Trophoblast cell (in vitro differentiated cells and primary cell): ENCODE measurements at regions not wholly inside any gene's neighbourhood (a gene's known extent, or its start where the extent isn't known, plus 50 kb on each side); places are given as distances from the start of the nearest gene placed in this dataset.
A peak's percentile ranks its signal among the peaks of the same experiment; 100 is the strongest.
"Not testable (repeated sequence)": the region's sequence is repeated elsewhere in the genome, so short reads cannot be mapped to it uniquely, and the experiment has no call there.

Experiments
- DNase-seq, 2 donors: peaks; one replicate each; pipeline ENCODE4 v3.0.0-alpha.2; 2016
- H2AFZ ChIP-seq: 2 replicates; pipeline ENCODE4 v1.6.1; 2013; ENCODE audit warnings: low read length, moderate library complexity, mild to moderate bottlenecking; ENCODE audit not compliant: insufficient read depth, poor library complexity
- H2AK5ac ChIP-seq: 2 replicates; pipeline ENCODE4 v1.6.1; 2013; ENCODE audit warnings: mild to moderate bottlenecking, low read length
- H2BK120ac ChIP-seq: 2 replicates; pipeline ENCODE4 v1.6.1; 2013; ENCODE audit warnings: low read length, mild to moderate bottlenecking, moderate library complexity; ENCODE audit not compliant: insufficient read depth, poor library complexity
- H2BK12ac ChIP-seq: 2 replicates; pipeline ENCODE4 v1.6.1; 2013; ENCODE audit warnings: mild to moderate bottlenecking, low read length, moderate library complexity
- H2BK5ac ChIP-seq: 2 replicates; pipeline ENCODE4 v1.6.1; 2013; ENCODE audit warnings: low read length, low read depth, moderate library complexity, mild to moderate bottlenecking; ENCODE audit not compliant: poor library complexity
- H3K14ac ChIP-seq: 2 replicates; pipeline ENCODE4 v1.6.1; 2013; ENCODE audit warnings: mild to moderate bottlenecking, low read length
- H3K18ac ChIP-seq: 2 replicates; pipeline ENCODE4 v1.6.1; 2013; ENCODE audit warnings: mild to moderate bottlenecking, low read length
- H3K23ac ChIP-seq: 2 replicates; pipeline ENCODE4 v1.6.1; 2013; ENCODE audit warnings: low read length
- H3K27ac ChIP-seq: 2 replicates; pipeline ENCODE4 v1.5.1; 2013; ENCODE audit warnings: low read depth, mild to moderate bottlenecking, inconsistent platforms, low read length, moderate library complexity
- H3K27me3 ChIP-seq: 2 replicates; pipeline ENCODE4 v1.6.1; 2013; ENCODE audit warnings: inconsistent platforms, mild to moderate bottlenecking, low read length, moderate library complexity; ENCODE audit not compliant: insufficient read depth
- H3K36me3 ChIP-seq, 2 experiments: 1 replicate in 1 of 2; 2 replicates in 1 of 2; pipeline ENCODE4 v1.6.1; 2013; ENCODE audit warnings: low read length in 2 of 2, mild to moderate bottlenecking in 2 of 2, moderate library complexity in 1 of 2; ENCODE audit not compliant: insufficient read depth in 2 of 2, control insufficient read depth in 1 of 2
- H3K4ac ChIP-seq: 2 replicates; pipeline ENCODE4 v1.6.1; 2013; ENCODE audit warnings: low read depth, mild to moderate bottlenecking, low read length, moderate library complexity
- H3K4me1 ChIP-seq, 2 experiments: 1 replicate in 1 of 2; 2 replicates in 1 of 2; pipeline ENCODE4 v1.6.1; 2013; ENCODE audit warnings: low read length in 2 of 2, mild to moderate bottlenecking in 2 of 2, moderate library complexity in 1 of 2; ENCODE audit not compliant: insufficient read depth in 2 of 2, control insufficient read depth in 1 of 2
- H3K4me2 ChIP-seq: 2 replicates; pipeline ENCODE4 v1.6.1; 2013; ENCODE audit warnings: inconsistent platforms, mild to moderate bottlenecking, low read length, moderate library complexity
- H3K4me3 ChIP-seq: 2 replicates; pipeline ENCODE4 v1.5.1; 2013; ENCODE audit warnings: mild to moderate bottlenecking, low read depth, low read length, inconsistent platforms
- H3K79me1 ChIP-seq: one replicate; pipeline ENCODE4 v1.6.1; 2013; ENCODE audit warnings: low read length
- H3K79me2 ChIP-seq: 2 replicates; pipeline ENCODE4 v1.6.1; 2013; ENCODE audit warnings: low read length, mild to moderate bottlenecking; ENCODE audit not compliant: control insufficient read depth, insufficient read depth, poor library complexity
- H3K9ac ChIP-seq: 2 replicates; pipeline ENCODE4 v1.6.1; 2013; ENCODE audit warnings: mild to moderate bottlenecking, low read length
- H3K9me3 ChIP-seq: 2 replicates; pipeline ENCODE4 v1.6.1; 2013; ENCODE audit warnings: low read depth, mild to moderate bottlenecking, control low read depth, inconsistent platforms, low read length; ENCODE audit not compliant: insufficient read depth
- H4K12ac ChIP-seq: 2 replicates; pipeline ENCODE4 v1.6.1; 2013; ENCODE audit warnings: low read depth, mild to moderate bottlenecking, low read length, moderate library complexity
- H4K8ac ChIP-seq: 2 replicates; pipeline ENCODE4 v1.6.1; 2013; ENCODE audit warnings: low read depth, mild to moderate bottlenecking, low read length, moderate library complexity
- H4K91ac ChIP-seq: one replicate; pipeline ENCODE4 v1.6.1; 2013; ENCODE audit warnings: low read depth, mild to moderate bottlenecking, low read length, moderate library complexity
- WGBS: extraction: QIAGEN DNeasy Blood & Tissue Kit; methylation state at CpG from one replicate; pipeline ENCODE4 v1.1.7; 2013; ENCODE audit warnings: missing lambda C conversion rate; ENCODE audit not compliant: insufficient read length, insufficient coverage; ENCODE audit errors: extremely low coverage; 5-methylcytosine and 5-hydroxymethylcytosine counted together

DNA sequence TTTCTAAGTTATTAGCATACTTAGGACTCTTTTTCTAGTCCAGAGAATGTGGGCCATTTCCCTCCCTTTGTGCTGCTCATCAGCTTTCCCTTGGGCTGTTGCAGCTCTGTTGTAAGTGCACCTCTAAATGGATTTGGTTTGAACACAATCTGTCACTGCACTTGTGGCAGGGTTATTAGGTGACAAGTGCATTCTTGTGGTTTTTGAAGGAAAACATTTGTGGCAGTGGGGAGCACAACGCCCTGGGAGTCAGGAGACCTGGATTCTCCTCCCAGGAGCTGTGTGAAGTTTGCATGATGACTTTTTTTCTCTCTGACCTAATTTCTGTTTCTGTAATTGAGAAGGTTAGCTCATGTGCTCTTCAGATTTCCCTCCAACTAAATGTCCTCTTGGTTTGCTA, 630.9 kb upstream of the FAM98A start:
- Histone ChIP-seq H3K36me3 (no peaks in the 10 kb centered on the region), H3K9ac (no peak overlapping the region), H2BK120ac (no peak overlapping the region), H2BK12ac (no peak overlapping the region), H2AFZ (no peak overlapping the region), H3K4me3 (no peak overlapping the region), H3K4me2 (no peak overlapping the region), H3K27me3 (no peaks in the 10 kb centered on the region), H4K91ac (no peak overlapping the region), H3K14ac (no peak overlapping the region), H3K4ac (no peak overlapping the region), H3K18ac (no peak overlapping the region), H3K79me1 (no peaks in the 10 kb centered on the region), H2AK5ac (no peak overlapping the region), H3K79me2 (no peaks in the 10 kb centered on the region), H3K27ac (no peak overlapping the region), H4K12ac (no peak overlapping the region), H4K8ac (no peak overlapping the region), H2BK5ac (no peak overlapping the region), H3K4me1 (no peaks in the 10 kb centered on the region), H3K23ac (no peak overlapping the region), H3K9me3 (no peaks in the 10 kb centered on the region)
- DNase-seq, result no peak
- WGBS, result no CpG with 5 or more reads among the region's 1 CpG

DNA sequence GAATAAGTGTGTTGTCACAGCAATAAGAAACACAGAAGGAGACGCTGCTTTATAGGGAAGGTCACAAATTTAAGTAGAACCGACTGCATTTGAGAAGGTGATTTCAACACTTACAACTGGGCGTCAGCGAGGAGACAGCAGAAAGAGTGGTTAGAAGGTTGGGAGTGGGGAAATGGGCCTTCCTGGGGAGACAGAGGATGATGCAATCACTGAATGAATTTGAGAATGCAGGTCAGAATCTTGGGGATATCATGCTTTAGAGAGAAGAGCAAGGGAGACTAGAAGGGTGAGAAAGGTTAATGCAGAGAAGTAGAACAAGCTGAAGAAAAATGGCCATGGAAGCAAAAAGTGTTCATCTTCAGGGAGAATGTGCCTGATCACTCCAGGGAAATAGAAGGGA, 616.1 kb upstream of the FAM98A start:
- H3K9me3 ChIP-seq, result no peaks in the 10 kb centered on the region
- H3K4me2 ChIP-seq, result no peak overlapping the region
- H4K91ac ChIP-seq, result no peak overlapping the region
- H3K4ac ChIP-seq, result no peak overlapping the region
- no peak overlapping the region for H3K14ac ChIP-seq
- H4K12ac ChIP-seq, result no peak overlapping the region
- H2BK12ac ChIP-seq, result no peak overlapping the region
- no peak overlapping the region for H2BK120ac ChIP-seq
- no peak overlapping the region for H2BK5ac ChIP-seq
- H2AFZ ChIP-seq, result no peak overlapping the region
- no peak overlapping the region for H3K4me3 ChIP-seq
- no peak overlapping the region for H2AK5ac ChIP-seq
- DNase-seq, result no peak
- H3K4me1 ChIP-seq, result no peaks in the 10 kb centered on the region
- no peak overlapping the region for H3K18ac ChIP-seq
- no peak overlapping the region for H4K8ac ChIP-seq
- H3K27me3 ChIP-seq, result no peaks in the 10 kb centered on the region
- no peak overlapping the region for H3K9ac ChIP-seq
- no peaks in the 10 kb centered on the region for H3K36me3 ChIP-seq
- no peaks in the 10 kb centered on the region for H3K79me1 ChIP-seq
- no peak overlapping the region for H3K27ac ChIP-seq
- H3K23ac ChIP-seq, result no peak overlapping the region
- no CpG with 5 or more reads among the region's 4 CpGs for WGBS
- no peaks in the 10 kb centered on the region for H3K79me2 ChIP-seq

DNA sequence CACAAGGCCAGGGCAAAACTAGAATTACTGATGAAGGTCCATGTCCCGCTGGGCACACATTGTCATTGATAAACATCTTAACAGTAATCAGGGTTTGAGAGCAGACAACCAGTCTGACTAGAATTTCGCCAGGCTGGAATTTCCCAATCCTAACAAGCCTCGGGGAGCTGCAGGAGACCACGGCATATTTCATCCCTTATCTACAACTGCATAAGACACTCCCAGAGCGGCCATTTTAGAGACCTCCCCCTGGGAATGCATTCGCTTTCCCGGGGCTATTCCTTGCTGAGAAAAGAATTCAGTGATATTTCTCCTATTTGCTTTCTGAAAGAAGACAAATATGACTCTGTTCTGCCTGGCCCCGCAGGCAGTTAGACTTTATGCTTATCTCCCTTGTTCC, 611.3 kb upstream of the FAM98A start:
- not testable (repeated sequence) for H3K23ac ChIP-seq, H3K79me2 ChIP-seq, H3K27ac ChIP-seq, H3K14ac ChIP-seq, H4K91ac ChIP-seq, H3K4me3 ChIP-seq, H3K27me3 ChIP-seq, H4K12ac ChIP-seq, H3K9me3 ChIP-seq, H2BK5ac ChIP-seq, H3K9ac ChIP-seq, H4K8ac ChIP-seq, H2AFZ ChIP-seq, H3K4me1 ChIP-seq, H3K4me2 ChIP-seq, H2BK120ac ChIP-seq, H3K4ac ChIP-seq, H2BK12ac ChIP-seq, H3K18ac ChIP-seq, H3K36me3 ChIP-seq, H2AK5ac ChIP-seq, H3K79me1 ChIP-seq
- peak in 1 of 2 donors; percentile 2 for DNase-seq
- WGBS, result no CpG with 5 or more reads among the region's 8 CpGs

DNA sequence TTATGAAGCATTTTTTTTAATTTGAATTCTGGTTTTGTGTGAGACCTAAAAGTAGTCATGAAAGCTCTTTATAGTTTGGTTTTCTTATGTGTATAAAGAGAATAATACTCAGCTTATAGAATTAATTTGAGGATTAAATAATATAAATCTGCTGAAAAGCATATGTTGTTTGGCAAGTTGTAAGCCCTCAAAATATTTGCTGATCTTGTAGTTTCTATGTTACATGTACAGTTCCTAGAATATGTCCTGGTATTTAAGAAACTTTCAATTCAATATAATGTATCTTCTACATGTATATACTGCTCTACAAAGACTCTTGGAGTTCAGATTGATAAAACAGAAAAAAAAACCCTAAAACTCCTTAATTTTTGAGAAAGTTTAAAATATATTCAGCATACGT, 605.5 kb upstream of the FAM98A start:
- H3K79me2 ChIP-seq, result no peaks in the 10 kb centered on the region
- H3K23ac ChIP-seq, result no peak overlapping the region
- H3K18ac ChIP-seq, result no peak overlapping the region
- H3K4ac ChIP-seq, result no peak overlapping the region
- H4K12ac ChIP-seq, result no peak overlapping the region
- no peak overlapping the region for H2BK5ac ChIP-seq
- H3K4me3 ChIP-seq, result no peak overlapping the region
- no peak overlapping the region for H2BK120ac ChIP-seq
- no peak overlapping the region for H3K27ac ChIP-seq
- H3K14ac ChIP-seq, result no peak overlapping the region
- no CpG with 5 or more reads among the region's 1 CpG for WGBS
- H3K27me3 ChIP-seq, result no peaks in the 10 kb centered on the region
- no peak overlapping the region for H3K4me2 ChIP-seq
- no peak overlapping the region for H4K91ac ChIP-seq
- no peaks in the 10 kb centered on the region for H3K36me3 ChIP-seq
- H3K4me1 ChIP-seq, result no peaks in the 10 kb centered on the region
- no peak overlapping the region for H2BK12ac ChIP-seq
- DNase-seq, result no peak
- H3K9me3 ChIP-seq, result peaks cover 5% of the 10 kb centered on the region
- no peak overlapping the region for H4K8ac ChIP-seq
- no peak overlapping the region for H3K9ac ChIP-seq
- no peak overlapping the region for H2AK5ac ChIP-seq
- H3K79me1 ChIP-seq, result no peaks in the 10 kb centered on the region
- no peak overlapping the region for H2AFZ ChIP-seq
